Mesenchymal stem cell (in vitro differentiated cells and primary cell): ENCODE measurements at regions not wholly inside any gene's neighbourhood (a gene's known extent, or its start where the extent isn't known, plus 50 kb on each side); places are given as distances from the start of the nearest gene placed in this dataset.

Experiments used
- DNase-seq: peaks from one replicate; pipeline ENCODE4 v3.0.0-alpha.2; 2013
- H2AFZ ChIP-seq: one replicate; pipeline ENCODE4 v1.6.1; 2013; ENCODE audit warnings: low read depth, mild to moderate bottlenecking, control low read depth, inconsistent platforms, low read length, moderate library complexity
- H2AK5ac ChIP-seq: 2 replicates; pipeline ENCODE4 v1.6.1; 2013; ENCODE audit warnings: low read length, moderate library complexity, mild to moderate bottlenecking, inconsistent platforms; ENCODE audit not compliant: severe bottlenecking
- H2BK120ac ChIP-seq: one replicate; pipeline ENCODE4 v1.6.1; 2013; ENCODE audit warnings: low read depth, mild to moderate bottlenecking, inconsistent platforms, low read length, moderate library complexity
- H2BK12ac ChIP-seq, 2 experiments: one replicate each; pipeline ENCODE4 v1.6.1; 2013; ENCODE audit warnings: inconsistent platforms in 2 of 2, low read length in 2 of 2, mild to moderate bottlenecking in 2 of 2, moderate library complexity in 2 of 2, control low read depth in 1 of 2
- H2BK15ac ChIP-seq: one replicate; pipeline ENCODE4 v1.6.1; 2013; ENCODE audit warnings: mild to moderate bottlenecking, low read depth, inconsistent platforms; ENCODE audit not compliant: poor library complexity, severe bottlenecking
- H2BK5ac ChIP-seq: 2 replicates; pipeline ENCODE4 v1.6.1; 2013; ENCODE audit warnings: low read depth, mild to moderate bottlenecking, low read length, control low read depth, inconsistent platforms; ENCODE audit not compliant: poor library complexity, severe bottlenecking
- H3K14ac ChIP-seq, 2 experiments: one replicate each; pipeline ENCODE4 v1.6.1; 2013; ENCODE audit warnings: inconsistent platforms in 2 of 2, low read length in 2 of 2, control low read depth in 1 of 2, mild to moderate bottlenecking in 1 of 2, moderate library complexity in 1 of 2
- H3K18ac ChIP-seq, 2 experiments: one replicate each; pipeline ENCODE4 v1.6.1; 2013; ENCODE audit warnings: inconsistent platforms in 2 of 2, low read length in 2 of 2, control low read depth in 1 of 2, low read depth in 1 of 2, mild to moderate bottlenecking in 1 of 2
- H3K23ac ChIP-seq, 2 experiments: one replicate each; pipeline ENCODE4 v1.6.1; 2013; ENCODE audit warnings: inconsistent platforms in 2 of 2, low read length in 2 of 2, mild to moderate bottlenecking in 2 of 2, moderate library complexity in 2 of 2, control low read depth in 1 of 2
- H3K27ac ChIP-seq: 2 replicates; pipeline ENCODE4 v1.5.1; 2013; ENCODE audit warnings: mild to moderate bottlenecking, moderate library complexity, low read length, control low read depth, inconsistent platforms; ENCODE audit not compliant: poor library complexity, severe bottlenecking
- H3K27me3 ChIP-seq, 2 experiments: 2 replicates each; pipeline versions ENCODE4 v1.6.1 to v1.7.0; 2013; ENCODE audit warnings: low read length in 2 of 2, mild to moderate bottlenecking in 2 of 2, moderate library complexity in 2 of 2, control low read depth in 1 of 2, inconsistent platforms in 1 of 2; ENCODE audit not compliant: control insufficient read depth in 1 of 2, insufficient read depth in 1 of 2
- H3K36me3 ChIP-seq, 2 experiments: 2 replicates each; pipeline versions ENCODE4 v1.6.1 to v1.7.0; 2013; ENCODE audit warnings: low read length in 2 of 2, control low read depth in 1 of 2, inconsistent platforms in 1 of 2, low read depth in 1 of 2, mild to moderate bottlenecking in 1 of 2; ENCODE audit not compliant: insufficient read depth in 2 of 2, control insufficient read depth in 1 of 2
- H3K4ac ChIP-seq, 2 experiments: one replicate each; pipeline ENCODE4 v1.6.1; 2013; ENCODE audit warnings: inconsistent platforms in 2 of 2, low read length in 2 of 2, mild to moderate bottlenecking in 2 of 2, moderate library complexity in 2 of 2, control low read depth in 1 of 2, low read depth in 1 of 2
- H3K4me1 ChIP-seq: 2 replicates; pipeline ENCODE4 v1.6.1; 2013; ENCODE audit warnings: low read depth, low read length, control low read depth; ENCODE audit not compliant: control insufficient read depth, insufficient read depth
- H3K4me2 ChIP-seq: 2 replicates; pipeline ENCODE4 v1.6.1; 2013; ENCODE audit warnings: low read length, mild to moderate bottlenecking, inconsistent platforms; ENCODE audit not compliant: poor library complexity, severe bottlenecking
- H3K4me3 ChIP-seq, 2 experiments: 2 replicates each; pipeline versions ENCODE4 v1.5.1 to v1.7.0; 2013; ENCODE audit warnings: low read length in 2 of 2, mild to moderate bottlenecking in 2 of 2, control low read depth in 1 of 2, low read depth in 1 of 2; ENCODE audit not compliant: insufficient read depth in 1 of 2
- H3K79me1 ChIP-seq: replicated peaks from 2 replicates; pipeline ENCODE4 v1.6.1; 2013; ENCODE audit warnings: mild to moderate bottlenecking, control low read depth, low read length, inconsistent platforms; ENCODE audit not compliant: poor library complexity, severe bottlenecking
- H3K9ac ChIP-seq: 2 replicates; pipeline ENCODE4 v1.7.0; 2013; ENCODE audit warnings: mild to moderate bottlenecking, low read length, moderate library complexity
- H3K9me3 ChIP-seq: 2 replicates; pipeline ENCODE4 v1.7.0; 2013; ENCODE audit warnings: mild to moderate bottlenecking, low read length; ENCODE audit not compliant: control insufficient read depth
- H4K8ac ChIP-seq: one replicate; pipeline ENCODE4 v1.6.1; 2013; ENCODE audit warnings: inconsistent platforms, mild to moderate bottlenecking, low read length, moderate library complexity
- H4K91ac ChIP-seq: one replicate; pipeline ENCODE4 v1.6.1; 2013; ENCODE audit warnings: mild to moderate bottlenecking, low read length, inconsistent platforms
- WGBS: methylation state at CpG from one replicate; pipeline ENCODE4 v1.1.7; 2013; ENCODE audit warnings: mixed read lengths; 5-methylcytosine and 5-hydroxymethylcytosine counted together

DNA sequence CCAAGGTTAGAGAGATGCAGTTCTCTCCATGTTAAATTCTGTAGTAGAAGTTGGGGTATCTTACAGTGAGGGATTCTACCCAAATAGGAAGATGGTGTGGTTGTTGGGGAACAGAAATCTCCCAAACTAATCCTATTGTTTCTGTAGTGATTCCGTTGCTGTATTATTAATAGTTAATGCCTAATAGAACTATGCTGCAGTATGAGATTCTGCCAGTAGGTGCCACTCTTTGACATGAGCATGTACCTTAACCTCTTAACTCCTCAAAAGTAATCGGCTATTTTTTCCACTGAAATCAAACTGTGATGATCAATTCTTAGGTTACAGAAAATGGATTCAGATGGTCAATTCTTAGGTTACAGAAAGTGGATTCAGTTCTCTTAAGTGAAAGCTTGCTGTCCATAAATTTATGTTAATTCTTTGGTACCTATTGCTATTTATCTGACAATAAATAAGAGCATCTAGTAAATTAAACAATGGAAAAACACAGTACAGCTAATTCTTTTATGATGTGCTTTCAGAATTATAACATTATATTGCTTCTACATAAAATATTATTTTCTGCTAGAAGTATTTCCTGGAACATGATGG is 97.9 kb upstream of the DLX2 start:
- no peak overlapping the region for H4K91ac ChIP-seq
- no peak overlapping the region for H3K4me3 ChIP-seq
- H2AK5ac ChIP-seq = no peak overlapping the region
- no peak overlapping the region for H2AFZ ChIP-seq
- H3K9me3 ChIP-seq = peaks cover 15% of the 10 kb centered on the region
- H3K23ac ChIP-seq = no peak overlapping the region
- no peaks in the 10 kb centered on the region for H3K27me3 ChIP-seq
- H3K4me2 ChIP-seq = no peak overlapping the region
- peaks cover 2% of the 10 kb centered on the region for H3K4me1 ChIP-seq
- H4K8ac ChIP-seq = no peak overlapping the region
- H3K79me1 ChIP-seq = no peaks in the 10 kb centered on the region
- H2BK120ac ChIP-seq = no peak overlapping the region
- no peak overlapping the region for H2BK12ac ChIP-seq
- H2BK15ac ChIP-seq = no peak overlapping the region
- no peaks in the 10 kb centered on the region for H3K36me3 ChIP-seq
- H3K9ac ChIP-seq = no peak overlapping the region
- H3K18ac ChIP-seq = no peak overlapping the region
- no peak overlapping the region for H2BK5ac ChIP-seq
- peak; percentile 46 for DNase-seq
- H3K27ac ChIP-seq = no peak overlapping the region
- no peak overlapping the region for H3K14ac ChIP-seq
- no peak overlapping the region for H3K4ac ChIP-seq
- WGBS = no CpG with 5 or more reads among the region's 2 CpGs

DNA sequence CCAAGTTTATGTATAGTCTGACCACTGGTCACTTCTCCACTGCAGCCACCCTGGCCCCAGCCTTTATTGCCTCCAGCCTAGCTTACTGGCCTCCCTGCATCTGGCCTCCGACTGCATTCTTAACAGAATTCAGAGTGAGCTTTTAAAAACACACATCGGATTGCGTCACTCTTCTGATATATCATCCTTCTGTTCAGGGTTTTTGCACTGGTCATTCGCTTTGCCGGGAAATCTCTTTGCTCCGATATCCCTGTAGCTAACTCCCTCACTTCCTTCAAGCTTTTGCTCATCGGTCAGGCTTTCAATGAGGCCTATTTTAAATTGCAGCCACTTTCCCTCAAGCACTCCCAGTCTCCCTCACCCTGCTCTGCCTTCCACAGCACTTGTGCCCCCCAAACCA is 101.6 kb upstream of the DLX2 start:
- Histone ChIP-seq H4K8ac (peak overlapping the region; percentile 7), H2AFZ (no peak overlapping the region), H2BK120ac (no peak overlapping the region), H3K4ac (no peak overlapping the region), H3K27ac (no peak overlapping the region), H3K36me3 (no peaks in the 10 kb centered on the region), H3K9me3 (peaks cover 6% of the 10 kb centered on the region), H2BK15ac (no peak overlapping the region), H3K4me2 (no peak overlapping the region), H2BK12ac (peak overlapping the region in 1 of 2 experiments; percentile 32), H3K18ac (no peak overlapping the region), H3K4me1 (peaks cover 6% of the 10 kb centered on the region), H2AK5ac (no peak overlapping the region), H3K23ac (no peak overlapping the region), H4K91ac (no peak overlapping the region), H3K27me3 (no peaks in the 10 kb centered on the region), H3K9ac (no peak overlapping the region), H2BK5ac (no peak overlapping the region), H3K79me1 (no peaks in the 10 kb centered on the region), H3K4me3 (no peak overlapping the region), H3K14ac (no peak overlapping the region)
- WGBS = 92% methylated on average over 7 of the region's 7 CpGs
- peak; percentile 18 for DNase-seq

DNA sequence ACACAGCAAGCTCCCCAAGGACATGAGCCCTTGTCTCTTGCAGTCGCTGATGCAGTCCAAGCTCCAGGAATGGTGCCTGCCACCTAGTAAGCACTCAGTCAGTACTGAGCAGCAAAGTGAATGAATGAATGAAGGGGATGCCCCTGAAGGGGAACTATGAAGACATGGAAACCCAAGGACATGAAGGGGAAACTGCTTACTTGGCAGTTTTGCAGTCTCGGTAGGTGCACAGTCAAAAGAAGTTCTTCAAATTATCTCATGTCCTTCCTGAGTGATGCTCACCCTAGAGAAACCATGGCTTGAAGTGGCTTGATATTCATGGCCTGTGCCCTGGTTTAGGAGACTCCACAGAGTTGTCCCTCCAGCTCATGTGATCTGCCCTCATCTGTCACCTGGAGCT is 102.1 kb upstream of the DLX2 start:
- no peak overlapping the region for H3K4me2 ChIP-seq
- no peak overlapping the region for H4K91ac ChIP-seq
- H3K18ac ChIP-seq = no peak overlapping the region
- no peak overlapping the region for H3K4ac ChIP-seq
- no peak overlapping the region for H2BK5ac ChIP-seq
- no peak overlapping the region for H2AK5ac ChIP-seq
- H3K4me3 ChIP-seq = no peak overlapping the region
- H3K9ac ChIP-seq = no peak overlapping the region
- WGBS = 90% methylated on average over 2 of the region's 2 CpGs
- peak overlapping the region in 1 of 2 experiments; percentile 32 for H2BK12ac ChIP-seq
- no peaks in the 10 kb centered on the region for H3K36me3 ChIP-seq
- H2BK15ac ChIP-seq = no peak overlapping the region
- H3K27me3 ChIP-seq = no peaks in the 10 kb centered on the region
- no peak for DNase-seq
- no peak overlapping the region for H2BK120ac ChIP-seq
- peaks cover 7% of the 10 kb centered on the region for H3K4me1 ChIP-seq
- H3K9me3 ChIP-seq = peaks cover 6% of the 10 kb centered on the region
- H3K23ac ChIP-seq = no peak overlapping the region
- no peak overlapping the region for H2AFZ ChIP-seq
- H4K8ac ChIP-seq = peak overlapping the region; percentile 7
- H3K27ac ChIP-seq = no peak overlapping the region
- no peak overlapping the region for H3K14ac ChIP-seq
- no peaks in the 10 kb centered on the region for H3K79me1 ChIP-seq

DNA sequence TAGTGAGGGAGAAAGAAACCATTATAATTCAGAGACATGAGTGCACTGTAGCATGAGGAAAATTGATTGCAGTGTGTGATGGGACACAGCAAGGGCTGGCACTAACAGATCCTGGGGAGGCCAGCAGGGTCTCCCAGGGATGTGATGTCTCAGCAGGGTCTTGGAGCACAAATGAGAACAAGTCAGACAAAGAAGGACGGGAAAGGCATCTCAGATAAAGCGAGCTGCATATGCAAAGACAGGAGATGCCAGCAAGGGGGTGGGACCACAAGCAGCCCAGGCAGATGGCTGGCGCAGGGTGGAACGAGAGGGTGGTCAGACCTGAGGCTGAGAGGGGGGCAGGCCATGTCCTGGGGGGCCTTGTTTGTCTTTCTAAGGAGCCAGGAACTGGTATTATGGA is 102.6 kb upstream of the DLX2 start:
- Histone ChIP-seq H3K4me2 (no peak overlapping the region), H3K18ac (no peak overlapping the region), H2BK12ac (no peak overlapping the region), H2BK5ac (no peak overlapping the region), H4K91ac (no peak overlapping the region), H2BK120ac (no peak overlapping the region), H3K79me1 (no peaks in the 10 kb centered on the region), H4K8ac (no peak overlapping the region), H3K14ac (peak overlapping the region in 1 of 2 experiments; percentile 18), H3K4ac (peak overlapping the region in 1 of 2 experiments; percentile 57), H3K36me3 (no peaks in the 10 kb centered on the region), H2AK5ac (no peak overlapping the region), H2BK15ac (no peak overlapping the region), H3K27ac (no peak overlapping the region), H3K4me1 (peaks cover 7% of the 10 kb centered on the region), H3K23ac (no peak overlapping the region), H3K9ac (no peak overlapping the region), H2AFZ (no peak overlapping the region), H3K27me3 (no peaks in the 10 kb centered on the region), H3K4me3 (no peak overlapping the region), H3K9me3 (peaks cover 1% of the 10 kb centered on the region)
- DNase-seq = no peak
- 87% methylated on average over 4 of the region's 4 CpGs for WGBS
